ENCODE measurements at regions not wholly inside any gene's neighbourhood (a gene's known extent, or its start where the extent isn't known, plus 50 kb on each side); places are given as distances from the start of the nearest gene placed in this dataset.

- TF ChIP-seq EZH2 (IDR thresholded peaks at IDR 0.05; ENCODE audit: low read length) (no peak), CTCF (optimal IDR thresholded peaks at IDR 0.05 in 1 of 3, IDR thresholded peaks at IDR 0.05 in 1 of 3, conservative IDR thresholded peaks at IDR 0.05 in 1 of 3; ENCODE audit: extremely low read depth in 1 of 3, insufficient read depth in 2 of 3, low read length in 3 of 3) (no peak)
- FAIRE-seq (no peak), DNase-seq (ENCODE audit: low read depth, low spot score) (no peak)
- no peaks in the 10 kb centered on the region for H3K9me3 ChIP-seq (ENCODE audit: control insufficient read depth, low read depth, low read length)
- H3K27ac ChIP-seq (ENCODE audit: control insufficient read depth, insufficient read depth, low read length) = no peak overlapping the region
- H4K20me1 ChIP-seq (ENCODE audit: control insufficient read depth, extremely low read depth, insufficient read depth, low read length) = no peaks in the 10 kb centered on the region
- dilution Hi-C loops (cut with MboI; ENCODE audit: extremely low pct_ligation_motif_present, low sequenced_read_pairs) = no loop called here
- H3K4me1 ChIP-seq (ENCODE audit: control insufficient read depth, extremely low read depth, insufficient read depth, low read length) = no peaks in the 10 kb centered on the region
- no peaks in the 10 kb centered on the region for H3K9me1 ChIP-seq (ENCODE audit: control insufficient read depth, extremely low read depth, insufficient read depth, low read length)
- no peak overlapping the region for H2AFZ ChIP-seq (ENCODE audit: control insufficient read depth, low read length)
- no peaks in the 10 kb centered on the region for H3K36me3 ChIP-seq (ENCODE audit: control insufficient read depth in 2 of 2, extremely low read depth in 1 of 2, insufficient read depth in 2 of 2, low read length in 2 of 2)
- H3K79me2 ChIP-seq (ENCODE audit: control insufficient read depth, insufficient read depth, low read length) = no peaks in the 10 kb centered on the region
- H3K9ac ChIP-seq (ENCODE audit: control insufficient read depth, extremely low read depth, insufficient read depth, low read length) = no peak overlapping the region
- no peak overlapping the region for H3K4me2 ChIP-seq (ENCODE audit: control insufficient read depth, extremely low read depth, insufficient read depth, low read depth, low read length)
- no peaks in the 10 kb centered on the region for H3K27me3 ChIP-seq (ENCODE audit: control insufficient read depth, extremely low read depth, insufficient read depth, low read length)
- H3K4me3 ChIP-seq (ENCODE audit: control insufficient read depth in 2 of 3, extremely low read depth in 1 of 3, insufficient read depth in 2 of 3, low read depth in 1 of 3, low read length in 3 of 3) = no peak overlapping the region
These were observed 56.9 kb upstream of the SLITRK5 start for GRCh38 chr13:87614276-87614675.

Small RNAs in the stretch of these regions (small RNA-seq; reads per million reads assigned to genes)
- 0 reads per million in 3 experiments for gene UBBP5 (ENCODE audit: insufficient read length in 3 of 3, low read depth in 3 of 3, low replicate concordance in 1 of 3)
